GM10266 (cell line): ENCODE measurements at regions not wholly inside any gene's neighbourhood (a gene's known extent, or its start where the extent isn't known, plus 50 kb on each side); places are given as distances from the start of the nearest gene placed in this dataset.

Source experiments
- DNase-seq: peaks from one replicate; pipeline ENCODE4 v3.0.0; 2012; ENCODE audit errors: extremely low spot score
- TF ChIP-seq, protein P1 (sequence below): IDR thresholded peaks from 2 replicates; pipeline ENCODE4 v1.5.1; 2012; ENCODE audit warnings: mild to moderate bottlenecking, low read depth; ENCODE audit not compliant: control insufficient read depth, insufficient read depth; ENCODE audit errors: missing control alignments

DNA sequence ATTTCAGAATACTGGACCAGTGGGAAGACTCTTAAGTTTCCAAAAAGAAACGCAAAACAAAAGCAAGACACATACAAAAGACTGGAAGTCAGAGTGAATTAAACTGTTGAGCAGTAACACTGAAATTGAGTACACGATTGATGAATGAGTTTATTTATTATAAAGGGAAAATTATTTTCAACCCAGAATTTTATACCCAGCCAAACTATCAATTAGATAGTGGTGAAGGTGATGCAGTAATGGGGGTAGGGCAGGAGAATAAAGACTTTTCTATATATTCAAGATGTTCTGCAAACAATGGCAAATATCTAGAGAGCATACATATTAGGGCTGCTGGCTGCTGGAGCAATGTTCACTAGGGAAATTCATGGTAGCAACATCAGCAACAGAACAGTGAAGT lies 143.7 kb upstream of the NPVF start:
- TF ChIP-seq, protein P1, sequence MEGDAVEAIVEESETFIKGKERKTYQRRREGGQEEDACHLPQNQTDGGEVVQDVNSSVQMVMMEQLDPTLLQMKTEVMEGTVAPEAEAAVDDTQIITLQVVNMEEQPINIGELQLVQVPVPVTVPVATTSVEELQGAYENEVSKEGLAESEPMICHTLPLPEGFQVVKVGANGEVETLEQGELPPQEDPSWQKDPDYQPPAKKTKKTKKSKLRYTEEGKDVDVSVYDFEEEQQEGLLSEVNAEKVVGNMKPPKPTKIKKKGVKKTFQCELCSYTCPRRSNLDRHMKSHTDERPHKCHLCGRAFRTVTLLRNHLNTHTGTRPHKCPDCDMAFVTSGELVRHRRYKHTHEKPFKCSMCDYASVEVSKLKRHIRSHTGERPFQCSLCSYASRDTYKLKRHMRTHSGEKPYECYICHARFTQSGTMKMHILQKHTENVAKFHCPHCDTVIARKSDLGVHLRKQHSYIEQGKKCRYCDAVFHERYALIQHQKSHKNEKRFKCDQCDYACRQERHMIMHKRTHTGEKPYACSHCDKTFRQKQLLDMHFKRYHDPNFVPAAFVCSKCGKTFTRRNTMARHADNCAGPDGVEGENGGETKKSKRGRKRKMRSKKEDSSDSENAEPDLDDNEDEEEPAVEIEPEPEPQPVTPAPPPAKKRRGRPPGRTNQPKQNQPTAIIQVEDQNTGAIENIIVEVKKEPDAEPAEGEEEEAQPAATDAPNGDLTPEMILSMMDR, result no peak
- no peak for DNase-seq

DNA sequence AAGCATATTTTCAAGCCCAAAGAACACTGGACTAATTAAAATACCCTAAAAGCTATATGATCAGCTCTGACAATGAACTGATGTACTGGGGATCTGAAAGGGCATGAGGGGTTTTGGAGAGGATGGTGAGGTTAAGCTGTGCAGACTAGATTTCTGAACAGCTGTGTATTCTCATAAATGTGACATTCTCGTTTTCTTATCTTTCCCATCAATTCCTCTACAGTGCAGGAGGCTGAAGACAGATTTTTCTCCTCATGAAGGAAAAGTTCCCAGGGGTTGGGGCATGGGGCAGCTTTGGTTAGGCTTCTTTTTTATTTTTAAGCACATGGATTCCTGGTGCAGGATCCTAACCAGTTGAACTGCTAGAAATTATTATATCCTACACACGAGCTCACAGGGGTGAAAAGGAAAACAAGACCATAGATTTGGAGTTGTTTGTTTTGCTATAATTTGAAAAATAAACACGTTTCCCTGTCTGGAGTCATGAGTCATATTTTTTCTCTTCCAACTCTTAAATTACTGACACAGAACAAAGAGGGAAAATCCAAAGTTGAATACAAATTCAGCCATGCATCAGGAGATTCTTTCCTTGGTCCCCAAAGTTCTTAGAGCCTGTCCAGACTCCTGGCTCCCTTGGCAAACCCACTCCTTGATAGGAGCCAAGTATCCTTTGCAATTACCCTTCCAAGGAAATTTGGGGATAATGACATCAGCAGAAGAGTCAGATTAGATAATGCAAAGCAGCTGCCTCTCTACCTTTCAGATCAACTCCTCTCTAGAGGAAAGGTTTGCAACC lies 147.7 kb upstream of the NPVF start:
- no peak for DNase-seq
- TF ChIP-seq, protein P1, result no peak

DNA sequence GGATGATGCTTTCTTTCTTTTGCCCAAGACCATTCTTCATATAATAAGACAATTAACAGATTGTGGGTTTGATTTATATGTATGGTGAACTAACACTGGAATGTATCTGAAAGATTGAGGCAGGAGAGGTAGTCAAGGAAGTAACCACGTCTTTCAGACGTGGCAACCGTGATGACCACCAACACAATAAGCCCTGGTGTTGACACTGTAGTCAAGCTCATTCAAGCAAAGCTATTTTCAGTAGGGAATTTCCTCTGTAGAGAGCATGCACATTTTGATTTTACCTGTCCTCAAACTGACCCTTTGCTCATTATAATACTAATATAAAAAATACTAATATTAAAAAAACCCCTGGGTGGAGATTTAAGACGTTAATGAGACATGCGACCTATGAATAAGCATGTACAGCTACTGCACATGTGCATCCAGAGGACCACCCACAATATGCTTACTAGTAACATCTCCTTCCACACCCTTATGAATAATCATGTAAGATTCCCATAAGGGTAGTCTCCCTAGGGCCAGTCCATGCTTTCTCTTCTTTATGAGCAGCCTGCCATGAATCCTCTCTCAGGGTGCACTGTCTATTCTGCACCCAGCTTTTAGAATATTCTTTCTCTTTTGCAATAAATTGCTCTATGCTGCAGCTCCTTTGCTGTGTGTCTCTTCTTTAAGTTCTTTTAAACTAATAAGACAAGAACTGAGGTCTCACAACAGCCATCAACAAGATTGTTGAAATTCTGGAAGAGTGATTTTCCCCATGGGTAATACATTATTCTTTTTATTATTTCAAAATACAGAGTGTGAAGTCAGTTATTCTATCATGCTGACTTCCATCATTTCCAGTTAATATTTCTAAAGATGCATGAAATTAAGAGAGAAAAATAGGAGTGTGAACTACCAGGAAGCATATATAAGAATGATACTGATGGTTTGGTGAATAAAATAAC lies 151.3 kb upstream of the NPVF start:
- DNase-seq, result no peak
- TF ChIP-seq, protein P1, result no peak

DNA sequence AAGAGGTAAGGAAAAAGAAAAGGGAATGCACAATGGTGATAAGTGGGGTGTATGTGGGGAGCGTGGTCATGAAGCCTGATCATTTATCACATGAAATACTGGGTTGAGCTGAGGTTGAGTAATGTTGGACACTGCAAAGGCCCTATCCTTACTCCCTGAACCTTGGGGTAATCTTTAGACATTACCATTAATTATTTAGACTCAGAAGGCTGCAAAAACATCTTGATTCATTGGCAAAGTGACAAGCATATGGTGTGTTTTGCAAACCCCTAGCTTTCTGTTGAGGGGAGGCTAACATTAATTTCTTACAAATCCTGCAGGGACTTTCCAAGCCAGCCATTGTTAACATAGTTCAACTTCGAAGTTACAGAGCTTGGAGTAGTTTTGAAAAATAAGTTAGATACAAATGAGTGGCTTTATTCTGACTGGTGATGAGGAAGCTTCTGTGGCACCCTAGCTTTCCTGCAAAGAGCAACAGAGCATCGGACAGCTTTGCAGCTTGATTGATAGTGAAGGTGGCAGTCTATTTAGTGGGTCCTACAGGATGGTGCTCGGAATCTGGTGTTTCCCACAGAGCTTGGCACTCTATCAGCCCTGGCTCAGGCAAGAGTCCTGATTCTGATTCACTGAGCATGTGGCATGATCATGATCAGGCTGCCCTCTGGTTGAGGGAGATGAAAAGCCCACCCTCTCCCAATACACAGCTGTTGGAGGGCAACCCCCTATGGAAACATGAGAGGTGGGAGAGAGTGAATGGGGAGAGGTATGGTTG lies 153.7 kb upstream of the NPVF start:
- no peak for DNase-seq
- TF ChIP-seq, protein P1, result no peak

DNA sequence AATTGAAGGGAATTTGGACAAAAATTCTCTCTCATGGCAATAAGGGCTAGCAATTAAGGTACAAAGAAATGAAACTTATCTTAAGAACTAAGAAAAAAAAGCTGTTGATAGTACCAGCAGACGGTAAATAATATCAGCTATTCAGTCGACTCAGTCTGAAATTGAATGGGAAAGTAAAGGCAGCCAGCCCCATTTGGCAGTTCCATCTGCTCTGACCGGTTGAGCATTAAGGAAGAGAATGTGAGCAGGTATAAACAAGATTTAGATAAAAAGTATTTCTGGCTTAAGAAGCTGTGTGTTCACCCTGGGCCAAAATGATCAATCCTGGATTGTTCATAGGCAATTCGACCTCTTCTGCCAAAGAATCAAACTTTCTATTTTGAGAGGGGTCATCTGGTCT lies 154.6 kb upstream of the NPVF start:
- no peak for DNase-seq
- TF ChIP-seq, protein P1, result no peak

DNA sequence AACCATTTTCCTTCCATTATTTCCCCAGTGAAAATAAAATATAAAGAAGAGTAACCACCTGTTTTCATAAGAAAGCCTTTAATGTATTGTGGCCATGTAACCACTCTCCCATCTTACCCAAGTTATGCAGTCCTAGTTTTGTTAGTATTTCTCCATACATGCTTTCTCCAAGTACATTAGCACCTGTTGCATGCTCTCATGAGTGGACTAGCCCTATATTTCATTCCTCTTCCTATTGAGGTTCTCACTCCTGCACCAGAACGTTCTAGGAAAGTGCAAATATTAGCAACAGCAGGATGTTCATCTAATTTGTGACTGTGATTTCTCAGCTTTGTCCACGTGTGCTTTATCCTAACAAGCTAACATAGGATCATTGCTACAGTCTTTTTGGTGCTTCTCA lies 155.1 kb upstream of the NPVF start:
- no peak for DNase-seq
- TF ChIP-seq, protein P1, result no peak
